GM12878 (cell line): ENCODE measurements at regions not wholly inside any gene's neighbourhood (a gene's known extent, or its start where the extent isn't known, plus 50 kb on each side); places are given as distances from the start of the nearest gene placed in this dataset.

ENCODE experiments used
- ATAC-seq: fragments of 200-7000 bp; cut with Tn5 transposase; 3 replicates; pipeline ENCODE4 v1.9.1; 2020; ENCODE audit warnings: mild to moderate bottlenecking, moderate library complexity
- BruUV-seq: library from RNA; stranded (reverse); fragments of 400-500 nt; replicated peaks from 2 replicates; lab custom pipeline; 2021; lab: Mats Ljungman, UMichigan
- CTCF ChIA-PET: fragments of 300-600 bp; sonication (Branson Sonifier 250); formaldehyde crosslinking; extraction: SDS; loops from one replicate; lab custom pipeline; 2021; ENCODE audit warnings: inconsistent platforms; lab: Yijun Ruan, JAX
- POLR2A ChIA-PET: fragments of 350-600 bp; formaldehyde crosslinking; extraction: SDS; loops from one replicate; lab custom pipeline; 2021; ENCODE audit warnings: inconsistent platforms; lab: Charles Lee
- RAD21 ChIA-PET: fragments of 300-600 bp; sonication (Branson Sonifier 250); formaldehyde crosslinking; loops from one replicate; lab custom pipeline; 2023; ENCODE audit warnings: antibody characterized with exemption; ENCODE audit not compliant: unreplicated experiment; lab: Charles Lee
- SMC1A ChIA-PET: fragments of 300-600 bp; sonication (Branson Sonifier 250); formaldehyde crosslinking; loops from one replicate; lab custom pipeline; 2023; ENCODE audit not compliant: unreplicated experiment, uncharacterized antibody; lab: Charles Lee
- DNase-seq: peaks from one replicate; pipeline ENCODE4 v3.0.0-alpha.2; 2011; ENCODE audit warnings: low read depth, low spot score
- FAIRE-seq: peaks from 3 replicates; lab custom pipeline; 2011; peaks lifted over from hg19 to GRCh38; lab: Jason Lieb, UNC
- H2AFZ ChIP-seq: 2 replicates; pipeline ENCODE4 v1.6.0; 2011; ENCODE audit warnings: low read depth, low read length, control low read depth; ENCODE audit not compliant: control insufficient read depth
- H3K27ac ChIP-seq: 2 replicates; pipeline ENCODE4 v1.5.1; 2011; ENCODE audit warnings: control low read depth; ENCODE audit not compliant: control insufficient read depth, insufficient read depth
- H3K27me3 ChIP-seq, 2 experiments: replicated peaks in 1 of 2; 2 replicates each; pipeline versions ENCODE4 v1.6.0 to v1.6.1; 2011; ENCODE audit warnings: low read length in 1 of 2; ENCODE audit not compliant: control insufficient read depth in 2 of 2, insufficient read depth in 2 of 2
- H3K36me3 ChIP-seq, 2 experiments: 2 replicates each; pipeline ENCODE4 v1.5.1; 2011; ENCODE audit warnings: low read length in 1 of 2; ENCODE audit not compliant: control insufficient read depth in 2 of 2, insufficient read depth in 2 of 2
- H3K4me1 ChIP-seq: 2 replicates; pipeline ENCODE4 v1.6.1; 2011; ENCODE audit warnings: mild to moderate bottlenecking, low read length, moderate library complexity, mixed read lengths; ENCODE audit not compliant: control insufficient read depth, insufficient read depth
- H3K4me2 ChIP-seq: 2 replicates; pipeline ENCODE4 v1.6.0; 2011; ENCODE audit warnings: control low read depth; ENCODE audit not compliant: control insufficient read depth, insufficient read depth
- H3K4me3 ChIP-seq: fragments of 200-600 bp; sonication (generic); 2 replicates; pipeline ENCODE4 v1.5.1; 2016
- H3K79me2 ChIP-seq: 2 replicates; pipeline ENCODE4 v1.6.0; 2011; ENCODE audit warnings: low read length; ENCODE audit not compliant: control insufficient read depth, insufficient read depth
- H3K9ac ChIP-seq: 2 replicates; pipeline ENCODE4 v1.8.0; 2011; ENCODE audit warnings: low read length, control low read depth, mixed read lengths; ENCODE audit not compliant: control insufficient read depth, insufficient read depth
- H3K9me3 ChIP-seq: replicated peaks from 3 replicates; pipeline ENCODE4 v1.5.1; 2011; ENCODE audit warnings: mild to moderate bottlenecking, low read length; ENCODE audit not compliant: control insufficient read depth, insufficient read depth
- H4K20me1 ChIP-seq: 2 replicates; pipeline ENCODE4 v1.6.0; 2011; ENCODE audit not compliant: control insufficient read depth, insufficient read depth
- ETV6 ChIP-seq, 2 experiments: fragments of 450-650 bp in 1 of 2; IDR thresholded peaks in 1 of 2; conservative IDR thresholded peaks in 1 of 2; 2 replicates each; pipeline ENCODE4 v1.6.1; 2014; ENCODE audit warnings: antibody characterized with exemption in 1 of 2, borderline replicate concordance in 1 of 2, low read depth in 1 of 2, mild to moderate bottlenecking in 1 of 2, moderate library complexity in 1 of 2
- HDGF ChIP-seq: fragments of 450-650 bp; IDR thresholded peaks from 2 replicates; pipeline ENCODE4 v1.6.1; 2016; ENCODE audit warnings: antibody characterized with exemption
- IKZF2 ChIP-seq, 2 experiments: fragments of 450-650 bp; IDR thresholded peaks; 2 replicates each; pipeline ENCODE4 v1.6.1; 2017; ENCODE audit warnings: mild to moderate bottlenecking in 2 of 2, moderate library complexity in 2 of 2
- RB1 ChIP-seq: fragments of 450-650 bp; formaldehyde crosslinking; IDR thresholded peaks from 2 replicates; pipeline ENCODE4 v1.6.1; 2017; ENCODE audit warnings: mild to moderate bottlenecking, borderline replicate concordance
- ZBTB11 ChIP-seq: fragments of 450-650 bp; formaldehyde crosslinking; IDR thresholded peaks from 2 replicates; pipeline ENCODE4 v1.5.0; 2022; ENCODE audit warnings: mild to moderate bottlenecking, missing genetic modification characterization
- WGBS: methylation state at CpG from one replicate; pipeline ENCODE4 v1.1.6; 2016; ENCODE audit warnings: low lambda C conversion rate; ENCODE audit not compliant: insufficient replicate concordance, insufficient coverage; ENCODE audit errors: missing lambda C conversion rate; 5-methylcytosine and 5-hydroxymethylcytosine counted together
- in situ Hi-C: fragments of 300-500 bp; cut with MboI; formaldehyde crosslinking; loops from 9 replicates; pipeline ENCODE4 v1.14.3; 2018; ENCODE audit warnings: mixed read lengths
- intact Hi-C: fragments of 100-400 bp; cut with micrococcal nuclease; formaldehyde crosslinking; loops from one replicate; pipeline ENCODE4 v1.14.2; 2022; ENCODE audit not compliant: unreplicated experiment
- TF ChIP-seq, protein P1 (sequence below): fragments of 450-650 bp; IDR thresholded peaks from 2 replicates; pipeline ENCODE4 v1.6.1; 2018; ENCODE audit warnings: mild to moderate bottlenecking, low read depth, moderate library complexity; ENCODE audit not compliant: partially characterized antibody
- TF ChIP-seq, protein P2 (sequence below): fragments of 450-650 bp; formaldehyde crosslinking; IDR thresholded peaks from 2 replicates; pipeline ENCODE4 v1.4.0; 2022; ENCODE audit warnings: mild to moderate bottlenecking, moderate library complexity

- in situ Hi-C loops (no loop called here), intact Hi-C loops (no loop called here)
- H3K27me3 ChIP-seq: no peaks in the 10 kb centered on the region; a peak in 1 of 4 replicates
- H3K27ac ChIP-seq: no peak overlapping the region
- no peaks in the 10 kb centered on the region for H3K4me1 ChIP-seq
- no peak overlapping the region for H2AFZ ChIP-seq
- no peaks in the 10 kb centered on the region for H4K20me1 ChIP-seq
- RAD21 ChIA-PET: no interaction called here
- ATAC-seq (no peak), FAIRE-seq (no peak), DNase-seq (no peak)
- POLR2A ChIA-PET: no interaction called here
- no peak overlapping the region for H3K4me2 ChIP-seq
- H3K36me3 ChIP-seq: no peaks in the 10 kb centered on the region
- H3K9me3 ChIP-seq: no peaks in the 10 kb centered on the region; the same call in 2 of the 3 replicates
- SMC1A ChIA-PET: no interaction called here
- no peaks in the 10 kb centered on the region for H3K79me2 ChIP-seq
- BruUV-seq: no TSS peak
- WGBS: 16% methylated on average over 24 of the region's 26 CpGs
- H3K4me3 ChIP-seq: no peak overlapping the region
- CTCF ChIA-PET: interaction anchor here (0.5 kb wide), 1 partner anchor 132 kb away, joined by 3 read pairs; no protein-coding TSS in a partner anchor
- TF ChIP-seq ZBTB11 (CRISPR knock-in tag) (no peak), ETV6 (conservative IDR thresholded peaks at IDR 0.05 in 1 of 2, IDR thresholded peaks at IDR 0.05 in 1 of 2; ENCODE audit: borderline replicate concordance in 1 of 2, low read depth in 1 of 2) (no peak), HDGF (no peak), IKZF2 (IDR thresholded peaks at IDR 0.05) (no peak), RB1 (no peak)
- TF ChIP-seq, protein P1, sequence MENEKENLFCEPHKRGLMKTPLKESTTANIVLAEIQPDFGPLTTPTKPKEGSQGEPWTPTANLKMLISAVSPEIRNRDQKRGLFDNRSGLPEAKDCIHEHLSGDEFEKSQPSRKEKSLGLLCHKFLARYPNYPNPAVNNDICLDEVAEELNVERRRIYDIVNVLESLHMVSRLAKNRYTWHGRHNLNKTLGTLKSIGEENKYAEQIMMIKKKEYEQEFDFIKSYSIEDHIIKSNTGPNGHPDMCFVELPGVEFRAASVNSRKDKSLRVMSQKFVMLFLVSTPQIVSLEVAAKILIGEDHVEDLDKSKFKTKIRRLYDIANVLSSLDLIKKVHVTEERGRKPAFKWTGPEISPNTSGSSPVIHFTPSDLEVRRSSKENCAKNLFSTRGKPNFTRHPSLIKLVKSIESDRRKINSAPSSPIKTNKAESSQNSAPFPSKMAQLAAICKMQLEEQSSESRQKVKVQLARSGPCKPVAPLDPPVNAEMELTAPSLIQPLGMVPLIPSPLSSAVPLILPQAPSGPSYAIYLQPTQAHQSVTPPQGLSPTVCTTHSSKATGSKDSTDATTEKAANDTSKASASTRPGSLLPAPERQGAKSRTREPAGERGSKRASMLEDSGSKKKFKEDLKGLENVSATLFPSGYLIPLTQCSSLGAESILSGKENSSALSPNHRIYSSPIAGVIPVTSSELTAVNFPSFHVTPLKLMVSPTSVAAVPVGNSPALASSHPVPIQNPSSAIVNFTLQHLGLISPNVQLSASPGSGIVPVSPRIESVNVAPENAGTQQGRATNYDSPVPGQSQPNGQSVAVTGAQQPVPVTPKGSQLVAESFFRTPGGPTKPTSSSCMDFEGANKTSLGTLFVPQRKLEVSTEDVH: no peak
- TF ChIP-seq, protein P2, sequence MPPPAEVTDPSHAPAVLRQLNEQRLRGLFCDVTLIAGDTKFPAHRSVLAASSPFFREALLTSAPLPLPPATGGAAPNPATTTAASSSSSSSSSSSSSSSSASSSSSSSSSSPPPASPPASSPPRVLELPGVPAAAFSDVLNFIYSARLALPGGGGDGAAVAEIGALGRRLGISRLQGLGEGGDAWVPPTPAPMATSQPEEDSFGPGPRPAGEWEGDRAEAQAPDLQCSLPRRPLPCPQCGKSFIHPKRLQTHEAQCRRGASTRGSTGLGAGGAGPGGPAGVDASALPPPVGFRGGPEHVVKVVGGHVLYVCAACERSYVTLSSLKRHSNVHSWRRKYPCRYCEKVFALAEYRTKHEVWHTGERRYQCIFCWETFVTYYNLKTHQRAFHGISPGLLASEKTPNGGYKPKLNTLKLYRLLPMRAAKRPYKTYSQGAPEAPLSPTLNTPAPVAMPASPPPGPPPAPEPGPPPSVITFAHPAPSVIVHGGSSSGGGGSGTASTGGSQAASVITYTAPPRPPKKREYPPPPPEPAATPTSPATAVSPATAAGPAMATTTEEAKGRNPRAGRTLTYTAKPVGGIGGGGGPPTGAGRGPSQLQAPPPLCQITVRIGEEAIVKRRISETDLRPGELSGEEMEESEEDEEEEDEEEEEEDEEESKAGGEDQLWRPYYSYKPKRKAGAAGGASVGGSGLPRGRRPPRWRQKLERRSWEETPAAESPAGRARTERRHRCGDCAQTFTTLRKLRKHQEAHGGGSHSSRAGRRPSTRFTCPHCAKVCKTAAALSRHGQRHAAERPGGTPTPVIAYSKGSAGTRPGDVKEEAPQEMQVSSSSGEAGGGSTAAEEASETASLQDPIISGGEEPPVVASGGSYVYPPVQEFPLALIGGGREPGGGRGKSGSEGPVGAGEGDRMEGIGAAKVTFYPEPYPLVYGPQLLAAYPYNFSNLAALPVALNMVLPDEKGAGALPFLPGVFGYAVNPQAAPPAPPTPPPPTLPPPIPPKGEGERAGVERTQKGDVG (CRISPR knock-in tag): no peak
- no peak overlapping the region for H3K9ac ChIP-seq
These were observed 102.2 kb upstream of the NKX1-1 start for GRCh38 chr4:1508161-1509160.
